GM23338 (cell line): ENCODE measurements at regions not wholly inside any gene's neighbourhood (a gene's known extent, or its start where the extent isn't known, plus 50 kb on each side); places are given as distances from the start of the nearest gene placed in this dataset.

Experiments
- ATAC-seq: fragments of 200-7000 bp; cut with Tn5 transposase; 3 replicates; pipeline ENCODE4 v1.9.1; 2020
- DNase-seq: peaks from one replicate; pipeline ENCODE4 v3.0.0-alpha.2; 2015; ENCODE audit warnings: low spot score
- H2AFZ ChIP-seq: fragments of 200-600 bp; sonication (generic); 2 replicates; pipeline ENCODE4 v1.8.0; 2016; ENCODE audit warnings: antibody characterized with exemption, mild to moderate bottlenecking, moderate library complexity
- H3F3A ChIP-seq: fragments of 200-600 bp; sonication (generic); replicated peaks from 2 replicates; pipeline ENCODE4 v1.8.0; 2017; ENCODE audit warnings: antibody characterized with exemption, mixed run types, low read depth
- H3K27ac ChIP-seq: fragments of 200-600 bp; sonication (generic); 2 replicates; pipeline ENCODE4 v1.6.1; 2016; ENCODE audit warnings: low read depth
- H3K27me3 ChIP-seq: fragments of 200-600 bp; sonication (generic); 2 replicates; pipeline ENCODE4 v1.8.0; 2016; ENCODE audit warnings: mild to moderate bottlenecking, mixed run types, moderate library complexity; ENCODE audit not compliant: insufficient read depth
- H3K36me3 ChIP-seq: fragments of 200-600 bp; sonication (generic); 2 replicates; pipeline ENCODE4 v1.8.0; 2016; ENCODE audit warnings: mild to moderate bottlenecking; ENCODE audit not compliant: insufficient read depth
- H3K4me1 ChIP-seq: fragments of 200-600 bp; sonication (generic); 2 replicates; pipeline ENCODE4 v1.8.0; 2016; ENCODE audit warnings: mild to moderate bottlenecking, moderate library complexity; ENCODE audit not compliant: insufficient read depth
- H3K4me2 ChIP-seq: fragments of 200-600 bp; sonication (generic); 2 replicates; pipeline ENCODE4 v1.7.1; 2017; ENCODE audit warnings: mixed run types
- H3K4me3 ChIP-seq: fragments of 200-600 bp; sonication (generic); 2 replicates; pipeline ENCODE4 v1.6.1; 2016; ENCODE audit warnings: mixed run types
- H3K79me2 ChIP-seq: fragments of 200-600 bp; sonication (generic); replicated peaks from 2 replicates; pipeline ENCODE4 v1.8.0; 2017; ENCODE audit warnings: mild to moderate bottlenecking; ENCODE audit not compliant: insufficient read depth
- H3K9me2 ChIP-seq: fragments of 200-600 bp; sonication (generic); 2 replicates; pipeline ENCODE4 v1.8.0; 2017; ENCODE audit not compliant: insufficient read depth
- H4K20me1 ChIP-seq: fragments of 200-600 bp; sonication (generic); replicated peaks from 2 replicates; pipeline ENCODE4 v1.8.0; 2017; ENCODE audit warnings: mild to moderate bottlenecking; ENCODE audit not compliant: insufficient read depth
- H3K27ac Mint-ChIP-seq: 2 replicates; pipeline ENCODE4 v1.8.0; 2020; ENCODE audit warnings: inconsistent platforms, mild to moderate bottlenecking, moderate library complexity, mixed read lengths
- H3K27me3 Mint-ChIP-seq: 3 replicates; pipeline ENCODE4 v1.8.0; 2022; ENCODE audit warnings: low read depth, mild to moderate bottlenecking, moderate library complexity, mixed read lengths, inconsistent platforms; ENCODE audit not compliant: insufficient read depth, poor library complexity
- H3K36me3 Mint-ChIP-seq: 3 replicates; pipeline ENCODE4 v1.8.0; 2021; ENCODE audit warnings: low read depth, mild to moderate bottlenecking, inconsistent platforms, moderate library complexity, mixed read lengths
- H3K4me1 Mint-ChIP-seq: 3 replicates; pipeline ENCODE4 v1.8.0; 2020; ENCODE audit warnings: mild to moderate bottlenecking, inconsistent platforms, mixed read lengths
- H3K4me3 Mint-ChIP-seq: 3 replicates; pipeline ENCODE4 v1.8.0; 2021; ENCODE audit warnings: moderate library complexity, mild to moderate bottlenecking, inconsistent platforms, mixed read lengths
- H3K9me3 Mint-ChIP-seq: 3 replicates; pipeline ENCODE4 v1.8.0; 2020; ENCODE audit warnings: moderate library complexity, mild to moderate bottlenecking, inconsistent platforms, mixed read lengths
- CREB1 ChIP-seq: fragments of 250-450 bp; sonication (Bioruptor Pico); IDR thresholded peaks from 2 replicates; pipeline ENCODE4 v1.5.0; 2020; ENCODE audit warnings: low read depth, mild to moderate bottlenecking, moderate library complexity
- CTCF ChIP-seq, 2 experiments: fragments of 200-600 bp in 1 of 2; sonication (generic) in 1 of 2; conservative IDR thresholded peaks; 2 replicates each; pipeline versions ENCODE4 v1.5.1 to v1.6.1; 2016 to 2017; ENCODE audit warnings: antibody characterized with exemption in 2 of 2, low read depth in 2 of 2, mild to moderate bottlenecking in 2 of 2, moderate library complexity in 1 of 2
- EZH2 ChIP-seq: fragments of 200-600 bp; sonication (generic); IDR thresholded peaks from one replicate; pipeline ENCODE4 v1.8.0; 2017; ENCODE audit warnings: antibody characterized with exemption, mild to moderate bottlenecking, low read depth; ENCODE audit not compliant: unreplicated experiment
- NANOG ChIP-seq: IDR thresholded peaks from 2 replicates; pipeline ENCODE4 v1.6.1; 2016; ENCODE audit warnings: antibody characterized with exemption, borderline replicate concordance
- STAT1 ChIP-seq: IDR thresholded peaks from one replicate; pipeline ENCODE4 v1.6.1; 2016; ENCODE audit warnings: antibody characterized with exemption; ENCODE audit not compliant: unreplicated experiment
- ZNF462 ChIP-seq: fragments of 250-450 bp; sonication (Bioruptor Pico); IDR thresholded peaks from 2 replicates; pipeline ENCODE4 v1.5.0; 2020; ENCODE audit warnings: mild to moderate bottlenecking, moderate library complexity

GRCh38 chr10:20369863-20370736, 527.0 kb downstream of the NEBL start:
- peak; percentile 46 to 48 for TF ChIP-seq CTCF (conservative IDR thresholded peaks at IDR 0.05; ENCODE audit: low read depth in 2 of 2)
- peak; percentile 77; the same call in 1 of the 2 replicates for TF ChIP-seq ZNF462 (CRISPR knock-in tag)
- no peak for TF ChIP-seq CREB1
- TF ChIP-seq EZH2: no peak
- no peak for TF ChIP-seq STAT1
- TF ChIP-seq NANOG: peak; percentile 52; the same call in 1 of the 2 replicates
- H2AFZ ChIP-seq: no peak overlapping the region
- no peaks in the 10 kb centered on the region for H3K27me3 ChIP-seq
- peak; percentile 83 for DNase-seq
- peak overlapping the region; percentile 72 for H3K4me2 ChIP-seq
- H3K79me2 ChIP-seq: peaks cover 19% of the 10 kb centered on the region
- no peaks in the 10 kb centered on the region for H4K20me1 ChIP-seq
- peaks cover 31% of the 10 kb centered on the region for H3K4me1 Mint-ChIP-seq
- peaks cover 6% of the 10 kb centered on the region; the same call in 1 of the 2 replicates for H3F3A ChIP-seq
- peaks cover 34% of the 10 kb centered on the region for H3K4me1 ChIP-seq
- H3K27ac ChIP-seq: peak overlapping the region; percentile 100
- peaks cover 11% of the 10 kb centered on the region for H3K36me3 ChIP-seq
- H3K9me3 Mint-ChIP-seq: peaks cover 30% of the 10 kb centered on the region
- H3K27ac Mint-ChIP-seq: peak overlapping the region; percentile 94
- peaks cover 8% of the 10 kb centered on the region; the same call in 1 of the 2 replicates for H3K9me2 ChIP-seq
- H3K4me3 ChIP-seq: peak overlapping the region; percentile 44
- peak overlapping the region; percentile 15; the same call in 1 of the 3 replicates for H3K4me3 Mint-ChIP-seq
- H3K36me3 Mint-ChIP-seq: peaks cover 61% of the 10 kb centered on the region; the same call in 2 of the 3 replicates
- peak; percentile 73 for ATAC-seq
- H3K27me3 Mint-ChIP-seq: peaks cover 5% of the 10 kb centered on the region
